WTC11 (cell line): ENCODE measurements at regions not wholly inside any gene's neighbourhood (a gene's known extent, or its start where the extent isn't known, plus 50 kb on each side); places are given as distances from the start of the nearest gene placed in this dataset.

ENCODE experiments used
- FOXP1 ChIP-seq: sonication (generic); formaldehyde crosslinking; IDR thresholded peaks from 2 replicates; pipeline ENCODE4 v1.8.0; 2022; ENCODE audit warnings: missing genetic modification reagents, mild to moderate bottlenecking, moderate library complexity, borderline replicate concordance
- MXD4 ChIP-seq: fragments of 250-450 bp; sonication (Bioruptor Pico); IDR thresholded peaks from 2 replicates; pipeline ENCODE4 v1.8.0; 2021; ENCODE audit warnings: mild to moderate bottlenecking, moderate library complexity, borderline replicate concordance
- TF ChIP-seq, protein P1 (sequence below): fragments of 200-600 bp; IDR thresholded peaks from 2 replicates; pipeline ENCODE4 v1.8.0; 2022; ENCODE audit warnings: antibody characterized with exemption
- TF ChIP-seq, protein P2 (sequence below): sonication (generic); formaldehyde crosslinking; IDR thresholded peaks from 2 replicates; pipeline ENCODE4 v1.8.0; 2022; ENCODE audit warnings: mild to moderate bottlenecking, missing genetic modification reagents
- TF ChIP-seq, protein P3 (sequence below): sonication (generic); formaldehyde crosslinking; IDR thresholded peaks from 2 replicates; pipeline ENCODE4 v1.8.0; 2022; ENCODE audit warnings: mild to moderate bottlenecking, missing genetic modification reagents
- TF ChIP-seq, protein P4 (sequence below): sonication (generic); formaldehyde crosslinking; IDR thresholded peaks from 2 replicates; pipeline ENCODE4 v1.8.1; 2023; ENCODE audit warnings: mild to moderate bottlenecking, missing genetic modification reagents, moderate library complexity
- TF ChIP-seq, protein P5 (sequence below): sonication (generic); formaldehyde crosslinking; IDR thresholded peaks from 2 replicates; pipeline ENCODE4 v1.8.0; 2022; ENCODE audit warnings: mild to moderate bottlenecking, missing genetic modification reagents
- TF ChIP-seq, protein P6 (sequence below): sonication (generic); formaldehyde crosslinking; IDR thresholded peaks from 2 replicates; pipeline ENCODE4 v1.8.0; 2023; ENCODE audit warnings: missing genetic modification reagents

DNA sequence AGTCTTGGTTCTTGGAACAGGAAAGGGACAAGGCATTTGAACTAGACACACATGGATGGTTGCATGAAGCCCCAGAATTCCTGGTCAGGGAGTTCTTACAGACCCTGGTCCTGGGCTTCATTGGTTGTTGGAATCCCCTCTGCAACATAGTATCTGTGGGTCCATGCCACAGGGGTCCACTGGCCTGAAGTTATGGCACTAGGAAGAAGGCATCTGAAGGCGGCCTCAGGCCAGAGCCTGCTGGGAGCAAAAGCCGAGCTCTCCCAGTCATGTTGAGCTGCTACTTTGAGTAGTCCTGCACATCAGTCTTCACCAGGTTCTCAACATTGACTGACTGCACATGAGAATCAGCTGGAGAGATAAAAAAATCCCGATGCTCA is 71.1 kb upstream of the PITX1 start:
- TF ChIP-seq, protein P1, sequence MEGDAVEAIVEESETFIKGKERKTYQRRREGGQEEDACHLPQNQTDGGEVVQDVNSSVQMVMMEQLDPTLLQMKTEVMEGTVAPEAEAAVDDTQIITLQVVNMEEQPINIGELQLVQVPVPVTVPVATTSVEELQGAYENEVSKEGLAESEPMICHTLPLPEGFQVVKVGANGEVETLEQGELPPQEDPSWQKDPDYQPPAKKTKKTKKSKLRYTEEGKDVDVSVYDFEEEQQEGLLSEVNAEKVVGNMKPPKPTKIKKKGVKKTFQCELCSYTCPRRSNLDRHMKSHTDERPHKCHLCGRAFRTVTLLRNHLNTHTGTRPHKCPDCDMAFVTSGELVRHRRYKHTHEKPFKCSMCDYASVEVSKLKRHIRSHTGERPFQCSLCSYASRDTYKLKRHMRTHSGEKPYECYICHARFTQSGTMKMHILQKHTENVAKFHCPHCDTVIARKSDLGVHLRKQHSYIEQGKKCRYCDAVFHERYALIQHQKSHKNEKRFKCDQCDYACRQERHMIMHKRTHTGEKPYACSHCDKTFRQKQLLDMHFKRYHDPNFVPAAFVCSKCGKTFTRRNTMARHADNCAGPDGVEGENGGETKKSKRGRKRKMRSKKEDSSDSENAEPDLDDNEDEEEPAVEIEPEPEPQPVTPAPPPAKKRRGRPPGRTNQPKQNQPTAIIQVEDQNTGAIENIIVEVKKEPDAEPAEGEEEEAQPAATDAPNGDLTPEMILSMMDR, result no peak
- TF ChIP-seq, protein P2, sequence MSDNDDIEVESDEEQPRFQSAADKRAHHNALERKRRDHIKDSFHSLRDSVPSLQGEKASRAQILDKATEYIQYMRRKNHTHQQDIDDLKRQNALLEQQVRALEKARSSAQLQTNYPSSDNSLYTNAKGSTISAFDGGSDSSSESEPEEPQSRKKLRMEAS (CRISPR knock-in tag), result no peak
- TF ChIP-seq MXD4 (CRISPR knock-in tag), result no peak
- TF ChIP-seq, protein P3, sequence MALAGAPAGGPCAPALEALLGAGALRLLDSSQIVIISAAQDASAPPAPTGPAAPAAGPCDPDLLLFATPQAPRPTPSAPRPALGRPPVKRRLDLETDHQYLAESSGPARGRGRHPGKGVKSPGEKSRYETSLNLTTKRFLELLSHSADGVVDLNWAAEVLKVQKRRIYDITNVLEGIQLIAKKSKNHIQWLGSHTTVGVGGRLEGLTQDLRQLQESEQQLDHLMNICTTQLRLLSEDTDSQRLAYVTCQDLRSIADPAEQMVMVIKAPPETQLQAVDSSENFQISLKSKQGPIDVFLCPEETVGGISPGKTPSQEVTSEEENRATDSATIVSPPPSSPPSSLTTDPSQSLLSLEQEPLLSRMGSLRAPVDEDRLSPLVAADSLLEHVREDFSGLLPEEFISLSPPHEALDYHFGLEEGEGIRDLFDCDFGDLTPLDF (CRISPR knock-in tag), result no peak
- TF ChIP-seq, protein P4, sequence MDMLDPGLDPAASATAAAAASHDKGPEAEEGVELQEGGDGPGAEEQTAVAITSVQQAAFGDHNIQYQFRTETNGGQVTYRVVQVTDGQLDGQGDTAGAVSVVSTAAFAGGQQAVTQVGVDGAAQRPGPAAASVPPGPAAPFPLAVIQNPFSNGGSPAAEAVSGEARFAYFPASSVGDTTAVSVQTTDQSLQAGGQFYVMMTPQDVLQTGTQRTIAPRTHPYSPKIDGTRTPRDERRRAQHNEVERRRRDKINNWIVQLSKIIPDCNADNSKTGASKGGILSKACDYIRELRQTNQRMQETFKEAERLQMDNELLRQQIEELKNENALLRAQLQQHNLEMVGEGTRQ, result no peak
- TF ChIP-seq, protein P5, sequence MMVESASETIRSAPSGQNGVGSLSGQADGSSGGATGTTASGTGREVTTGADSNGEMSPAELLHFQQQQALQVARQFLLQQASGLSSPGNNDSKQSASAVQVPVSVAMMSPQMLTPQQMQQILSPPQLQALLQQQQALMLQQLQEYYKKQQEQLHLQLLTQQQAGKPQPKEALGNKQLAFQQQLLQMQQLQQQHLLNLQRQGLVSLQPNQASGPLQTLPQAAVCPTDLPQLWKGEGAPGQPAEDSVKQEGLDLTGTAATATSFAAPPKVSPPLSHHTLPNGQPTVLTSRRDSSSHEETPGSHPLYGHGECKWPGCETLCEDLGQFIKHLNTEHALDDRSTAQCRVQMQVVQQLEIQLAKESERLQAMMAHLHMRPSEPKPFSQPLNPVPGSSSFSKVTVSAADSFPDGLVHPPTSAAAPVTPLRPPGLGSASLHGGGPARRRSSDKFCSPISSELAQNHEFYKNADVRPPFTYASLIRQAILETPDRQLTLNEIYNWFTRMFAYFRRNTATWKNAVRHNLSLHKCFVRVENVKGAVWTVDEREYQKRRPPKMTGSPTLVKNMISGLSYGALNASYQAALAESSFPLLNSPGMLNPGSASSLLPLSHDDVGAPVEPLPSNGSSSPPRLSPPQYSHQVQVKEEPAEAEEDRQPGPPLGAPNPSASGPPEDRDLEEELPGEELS (CRISPR knock-in tag), result no peak
- TF ChIP-seq, protein P6, sequence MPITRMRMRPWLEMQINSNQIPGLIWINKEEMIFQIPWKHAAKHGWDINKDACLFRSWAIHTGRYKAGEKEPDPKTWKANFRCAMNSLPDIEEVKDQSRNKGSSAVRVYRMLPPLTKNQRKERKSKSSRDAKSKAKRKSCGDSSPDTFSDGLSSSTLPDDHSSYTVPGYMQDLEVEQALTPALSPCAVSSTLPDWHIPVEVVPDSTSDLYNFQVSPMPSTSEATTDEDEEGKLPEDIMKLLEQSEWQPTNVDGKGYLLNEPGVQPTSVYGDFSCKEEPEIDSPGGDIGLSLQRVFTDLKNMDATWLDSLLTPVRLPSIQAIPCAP (CRISPR knock-in tag), result no peak
- no peak for TF ChIP-seq FOXP1
